Skeletal muscle satellite cell (primary cell): ENCODE measurements at regions not wholly inside any gene's neighbourhood (a gene's known extent, or its start where the extent isn't known, plus 50 kb on each side); places are given as distances from the start of the nearest gene placed in this dataset.
"Not testable (repeated sequence)": the region's sequence is repeated elsewhere in the genome, so short reads cannot be mapped to it uniquely, and the experiment has no call there.

Source experiments
- H3K27me3 ChIP-seq: 2 replicates; pipeline ENCODE4 v1.7.0; 2013; ENCODE audit warnings: low read length; ENCODE audit not compliant: control insufficient read depth, insufficient read depth
- H3K36me3 ChIP-seq: 2 replicates; pipeline ENCODE4 v1.7.0; 2013; ENCODE audit warnings: mild to moderate bottlenecking, control low read depth, low read length; ENCODE audit not compliant: insufficient read depth
- H3K4me1 ChIP-seq: 2 replicates; pipeline ENCODE4 v1.7.0; 2013; ENCODE audit warnings: low read length; ENCODE audit not compliant: control insufficient read depth, insufficient read depth
- H3K4me2 ChIP-seq: 2 replicates; pipeline ENCODE4 v1.7.0; 2013; ENCODE audit warnings: mild to moderate bottlenecking, low read length
- H3K4me3 ChIP-seq: 2 replicates; pipeline ENCODE4 v1.7.0; 2013; ENCODE audit warnings: low read length
- H3K9ac ChIP-seq: 2 replicates; pipeline ENCODE4 v1.7.0; 2013; ENCODE audit warnings: mild to moderate bottlenecking, low read depth, low read length, moderate library complexity
- H3K9me3 ChIP-seq: replicated peaks from 2 replicates; pipeline ENCODE4 v1.7.0; 2013; ENCODE audit warnings: mild to moderate bottlenecking, control low read depth, low read length

DNA sequence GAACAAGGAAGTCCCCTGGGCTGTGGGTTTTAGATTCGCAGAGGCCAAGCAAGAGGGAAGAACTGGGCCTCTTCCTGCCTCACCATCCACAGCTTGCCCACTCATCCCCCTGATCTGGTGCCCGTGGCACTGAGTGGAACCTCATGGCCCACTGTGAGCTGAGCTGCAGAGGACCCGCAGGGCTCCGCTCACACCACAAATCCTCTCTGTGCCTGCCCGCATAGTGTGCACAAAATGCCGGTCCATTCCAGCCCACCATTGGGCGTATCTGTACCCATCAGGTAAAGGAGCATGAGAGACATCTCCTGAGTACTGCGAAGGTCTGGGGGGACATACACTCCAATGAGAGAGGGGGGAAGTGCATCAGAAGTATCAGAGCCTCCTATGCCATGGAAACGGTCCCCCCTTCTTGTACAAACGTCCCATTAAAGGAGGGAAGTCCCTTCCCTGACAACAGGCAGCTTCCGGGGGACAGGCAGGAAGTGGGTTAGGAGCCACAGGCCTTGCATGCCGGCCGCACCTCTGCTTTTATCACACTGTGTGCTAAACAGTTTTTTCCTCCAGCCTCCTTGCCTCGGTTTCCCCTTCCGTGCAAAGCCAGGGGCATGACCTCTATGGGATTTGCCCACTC is 309.4 kb upstream of the DIO3 start:
- Histone ChIP-seq H3K4me3 (no peak overlapping the region), H3K36me3 (no peaks in the 10 kb centered on the region), H3K4me2 (no peak overlapping the region), H3K9ac (no peak overlapping the region), H3K27me3 (peaks cover 26% of the 10 kb centered on the region), H3K4me1 (no peaks in the 10 kb centered on the region), H3K9me3 (no peaks in the 10 kb centered on the region)

DNA sequence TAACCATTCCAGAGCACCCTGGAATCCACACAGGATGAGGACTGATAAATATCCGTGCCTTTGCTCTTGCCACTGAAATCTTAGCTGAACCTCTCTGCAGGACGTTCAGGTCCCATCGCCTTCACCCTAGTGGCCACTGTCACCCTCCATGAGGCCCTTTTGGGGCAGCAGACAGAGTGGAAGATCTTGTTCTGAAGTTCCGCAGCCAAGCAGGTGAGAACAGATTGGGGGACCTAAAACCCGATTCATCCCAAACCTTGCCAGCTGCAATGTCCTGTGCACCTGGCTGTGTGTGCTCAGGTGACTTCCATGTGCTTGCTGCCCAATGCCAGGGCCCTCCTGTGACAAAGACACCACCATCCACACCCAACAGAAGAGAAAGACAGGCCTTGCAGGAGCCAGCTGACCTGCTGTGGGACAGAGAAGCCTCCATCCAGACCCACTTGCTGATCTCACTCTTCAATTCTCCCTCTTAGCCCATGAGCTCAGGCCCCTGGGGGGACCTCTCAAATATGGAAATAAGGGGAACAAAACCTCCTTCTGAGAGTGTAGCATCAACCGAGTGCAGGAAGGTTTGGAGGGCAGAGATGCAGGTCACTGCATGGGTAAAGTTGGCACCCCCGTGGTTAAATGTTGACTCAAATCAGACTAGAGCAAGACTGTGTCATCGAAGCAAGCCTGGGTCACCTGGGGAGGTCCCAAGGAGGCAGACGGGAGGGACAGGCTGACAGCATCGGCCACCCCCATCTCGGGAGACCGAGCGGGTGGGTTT is 308.7 kb upstream of the DIO3 start:
- Histone ChIP-seq H3K9ac (no peak overlapping the region), H3K4me3 (no peak overlapping the region), H3K4me2 (no peak overlapping the region), H3K27me3 (peaks cover 26% of the 10 kb centered on the region), H3K4me1 (no peaks in the 10 kb centered on the region), H3K9me3 (no peaks in the 10 kb centered on the region), H3K36me3 (no peaks in the 10 kb centered on the region)

DNA sequence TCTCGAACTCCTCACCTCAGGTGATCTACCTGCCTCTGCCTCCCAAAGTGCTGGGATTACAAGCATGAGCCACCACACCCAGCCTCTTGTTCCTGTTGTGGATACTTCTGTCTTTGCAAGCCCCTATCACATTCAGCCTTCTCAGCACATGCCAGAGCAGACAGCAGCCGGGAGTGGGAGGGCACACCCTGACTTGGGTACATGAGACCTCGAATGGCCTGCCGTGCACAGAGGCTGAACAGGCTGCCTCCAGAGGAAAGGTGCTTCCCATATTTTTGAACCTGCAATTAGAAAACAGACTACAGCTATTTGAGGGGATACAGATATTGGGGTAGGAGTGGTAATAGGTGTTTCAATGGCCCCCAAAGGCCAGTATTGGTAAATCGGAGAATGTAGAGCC is 307.3 kb upstream of the DIO3 start:
- no peaks in the 10 kb centered on the region for H3K36me3 ChIP-seq
- no peak overlapping the region for H3K4me3 ChIP-seq
- H3K4me1 ChIP-seq = no peaks in the 10 kb centered on the region
- no peaks in the 10 kb centered on the region for H3K9me3 ChIP-seq
- H3K27me3 ChIP-seq = peaks cover 26% of the 10 kb centered on the region
- no peak overlapping the region for H3K9ac ChIP-seq
- no peak overlapping the region for H3K4me2 ChIP-seq

DNA sequence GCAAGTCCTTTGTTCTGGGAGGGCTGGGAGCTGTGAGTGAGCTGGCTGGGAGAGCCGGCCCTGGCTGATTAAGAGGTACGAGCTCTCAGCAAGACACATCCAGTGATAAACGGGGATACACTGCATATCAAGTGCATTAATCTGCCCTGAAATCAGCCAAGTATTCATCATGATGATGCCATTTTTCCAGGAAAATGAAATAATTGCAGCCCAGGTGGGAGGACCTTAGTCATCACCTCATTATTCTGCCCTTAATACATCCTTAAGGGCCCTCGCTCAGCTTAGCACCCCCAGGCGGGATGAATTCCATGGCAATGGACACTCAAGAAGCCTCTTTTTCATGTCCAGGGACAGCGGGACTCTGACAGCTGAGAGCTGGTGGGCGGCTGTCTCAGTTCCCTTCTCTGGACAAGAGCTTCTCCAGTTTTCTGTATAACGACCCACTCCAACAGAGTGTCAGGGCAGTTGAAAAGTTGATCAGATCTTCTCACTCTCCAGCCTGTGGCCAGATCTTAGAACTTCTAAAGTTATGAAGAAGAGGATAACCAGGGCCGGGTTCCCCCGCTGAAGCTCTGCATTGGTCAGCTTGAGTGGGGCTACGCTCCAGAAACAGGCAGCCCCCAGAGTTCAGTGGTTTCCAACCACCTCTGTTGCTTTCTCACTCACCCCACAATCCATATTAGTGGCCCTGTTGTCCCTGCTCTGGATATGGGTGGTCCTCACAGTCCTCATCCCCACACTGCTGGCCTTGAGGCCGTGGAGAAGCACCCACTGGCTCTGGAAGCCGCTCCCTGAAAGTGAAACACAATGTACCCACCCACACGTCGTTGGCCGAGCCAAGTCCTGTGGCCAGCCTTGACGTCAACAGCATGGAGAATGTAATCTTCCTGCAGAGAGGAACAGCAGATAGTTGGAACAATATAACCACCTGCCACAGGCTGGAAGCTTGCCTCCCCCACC is 306.2 kb upstream of the DIO3 start:
- no peak overlapping the region for H3K4me3 ChIP-seq
- no peaks in the 10 kb centered on the region for H3K9me3 ChIP-seq
- peaks cover 26% of the 10 kb centered on the region for H3K27me3 ChIP-seq
- no peak overlapping the region for H3K9ac ChIP-seq
- H3K4me2 ChIP-seq = peak overlapping the region; percentile 62
- no peaks in the 10 kb centered on the region for H3K4me1 ChIP-seq
- no peaks in the 10 kb centered on the region for H3K36me3 ChIP-seq

DNA sequence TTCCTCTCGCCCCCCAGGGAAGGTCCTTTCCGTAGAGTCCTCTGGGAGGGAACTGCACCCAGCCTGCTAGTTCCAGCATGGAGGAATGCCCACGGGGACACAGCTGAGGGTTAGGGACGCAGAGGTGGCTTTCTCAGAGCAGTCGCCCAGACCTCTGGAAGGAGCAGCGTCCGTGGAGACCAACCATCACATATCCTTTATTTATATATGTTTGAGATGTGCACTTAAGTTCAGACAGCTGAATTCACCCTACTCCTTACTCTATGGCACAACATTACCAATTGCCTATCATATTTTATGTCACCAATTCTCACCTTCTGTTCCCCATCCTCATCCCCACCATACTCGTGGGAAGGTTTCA is 305.6 kb upstream of the DIO3 start:
- H3K9ac ChIP-seq = no peak overlapping the region
- no peaks in the 10 kb centered on the region for H3K4me1 ChIP-seq
- H3K36me3 ChIP-seq = no peaks in the 10 kb centered on the region
- peaks cover 26% of the 10 kb centered on the region for H3K27me3 ChIP-seq
- H3K4me2 ChIP-seq = peak overlapping the region; percentile 62
- no peak overlapping the region for H3K4me3 ChIP-seq
- no peaks in the 10 kb centered on the region for H3K9me3 ChIP-seq

DNA sequence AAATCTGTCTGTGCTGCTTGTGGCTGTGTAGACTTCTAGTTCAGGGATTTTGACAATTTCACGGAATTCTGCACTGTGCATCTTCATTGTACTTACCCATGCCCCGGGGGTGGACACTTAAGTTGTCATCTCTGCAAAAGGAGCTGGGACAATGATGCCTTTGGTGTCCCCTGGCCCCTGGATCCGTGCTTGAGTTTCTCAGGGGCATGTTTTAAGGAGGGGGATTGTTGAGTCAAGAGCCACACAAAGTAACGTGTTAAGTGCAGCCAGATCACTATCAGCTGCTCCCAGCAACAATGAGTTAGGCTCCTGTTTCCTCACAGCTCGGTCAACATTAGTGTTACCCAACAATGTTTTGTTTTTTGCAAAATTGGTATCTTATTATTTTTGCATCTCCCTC is 305.0 kb upstream of the DIO3 start:
- Histone ChIP-seq H3K36me3 (no peaks in the 10 kb centered on the region), H3K4me1 (no peaks in the 10 kb centered on the region), H3K4me3 (no peak overlapping the region), H3K4me2 (no peak overlapping the region), H3K9ac (no peak overlapping the region), H3K27me3 (peaks cover 26% of the 10 kb centered on the region), H3K9me3 (no peaks in the 10 kb centered on the region)

DNA sequence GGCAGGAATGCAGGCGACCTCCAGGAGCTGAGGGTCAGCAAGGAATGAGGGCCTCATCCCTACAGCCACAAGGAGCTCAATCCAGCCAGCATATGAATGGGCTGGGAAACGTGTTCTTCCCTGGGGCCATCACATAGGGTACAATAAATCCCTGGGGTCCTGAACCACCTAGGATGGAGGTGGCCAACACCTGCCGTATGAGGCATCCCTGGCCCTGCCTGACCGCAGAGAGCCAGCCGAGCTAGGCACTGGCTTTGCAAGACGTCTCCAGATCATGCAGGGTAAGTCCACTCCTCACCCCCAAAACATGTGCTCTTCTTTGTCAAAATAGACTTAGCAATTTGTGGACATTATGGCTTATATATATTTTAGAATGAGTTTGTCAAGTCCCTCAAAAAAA is 303.7 kb upstream of the DIO3 start:
- Histone ChIP-seq H3K36me3 (no peaks in the 10 kb centered on the region), H3K4me3 (no peak overlapping the region), H3K4me1 (no peaks in the 10 kb centered on the region), H3K9me3 (no peaks in the 10 kb centered on the region), H3K4me2 (no peak overlapping the region), H3K9ac (no peak overlapping the region), H3K27me3 (peaks cover 26% of the 10 kb centered on the region)

DNA sequence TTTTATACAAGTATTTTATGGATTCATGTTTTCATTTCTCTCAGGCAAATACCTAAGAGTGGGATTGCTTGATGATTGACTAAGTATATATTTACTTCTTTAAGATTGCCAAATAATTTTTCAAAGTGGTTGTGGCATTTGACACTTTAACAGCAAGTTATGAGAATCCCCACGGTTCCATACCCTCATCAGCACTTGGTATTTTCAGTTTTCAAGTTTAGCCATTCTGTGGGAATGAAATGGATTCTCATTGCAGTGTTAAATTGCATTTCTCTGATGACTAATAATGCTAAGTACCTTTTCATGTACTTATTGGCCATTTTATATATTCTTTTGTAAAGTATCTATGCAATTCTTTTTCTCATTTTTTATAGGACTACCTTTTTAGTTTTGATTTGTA is 301.5 kb upstream of the DIO3 start:
- H3K36me3 ChIP-seq = no peaks in the 10 kb centered on the region
- H3K9me3 ChIP-seq = no peaks in the 10 kb centered on the region
- no peak overlapping the region for H3K4me3 ChIP-seq
- peaks cover 16% of the 10 kb centered on the region for H3K27me3 ChIP-seq
- H3K9ac ChIP-seq = no peak overlapping the region
- H3K4me1 ChIP-seq = no peaks in the 10 kb centered on the region
- no peak overlapping the region for H3K4me2 ChIP-seq

DNA sequence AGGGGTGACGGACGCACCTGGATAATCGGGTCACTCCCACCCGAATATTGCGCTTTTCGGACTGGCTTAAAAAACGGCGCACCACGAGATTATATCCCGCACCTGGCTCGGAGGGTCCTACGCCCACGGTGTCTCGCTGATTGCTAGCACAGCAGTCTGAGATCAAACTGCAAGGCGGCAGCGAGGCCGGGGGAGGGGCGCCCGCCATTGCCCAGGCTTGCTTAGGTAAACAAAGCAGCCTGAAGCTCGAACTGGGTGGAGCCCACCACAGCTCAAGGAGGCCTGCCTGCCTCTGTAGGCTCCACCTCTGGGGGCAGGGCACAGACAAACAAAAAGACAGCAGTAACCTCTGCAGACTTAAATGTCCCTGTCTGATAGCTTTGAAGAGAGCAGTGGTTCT is 294.9 kb upstream of the DIO3 start:
- not testable (repeated sequence) for H3K36me3 ChIP-seq, H3K9ac ChIP-seq, H3K4me1 ChIP-seq, H3K4me2 ChIP-seq, H3K27me3 ChIP-seq, H3K4me3 ChIP-seq, H3K9me3 ChIP-seq

DNA sequence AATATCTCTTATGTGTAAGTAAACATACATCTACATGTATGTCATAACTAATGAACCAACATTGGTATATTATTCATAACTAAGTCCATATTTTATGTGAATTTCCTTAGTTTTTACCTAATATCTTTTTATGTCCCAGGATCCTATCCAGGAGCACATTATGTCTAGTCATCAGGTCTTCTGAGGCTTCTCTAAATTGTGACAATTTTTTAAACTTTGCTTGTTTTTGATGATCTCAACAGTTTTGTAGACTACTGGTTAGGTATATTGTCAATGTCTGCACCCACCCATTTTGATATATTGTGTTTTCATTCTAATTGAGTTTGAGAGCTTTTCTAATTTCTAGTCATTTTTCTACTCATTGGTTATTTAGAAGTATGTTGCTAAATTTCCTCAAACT is 288.2 kb upstream of the DIO3 start:
- Histone ChIP-seq H3K4me2 (no peak overlapping the region), H3K4me1 (no peaks in the 10 kb centered on the region), H3K9me3 (no peaks in the 10 kb centered on the region), H3K4me3 (no peak overlapping the region), H3K27me3 (no peaks in the 10 kb centered on the region), H3K36me3 (no peaks in the 10 kb centered on the region), H3K9ac (no peak overlapping the region)

DNA sequence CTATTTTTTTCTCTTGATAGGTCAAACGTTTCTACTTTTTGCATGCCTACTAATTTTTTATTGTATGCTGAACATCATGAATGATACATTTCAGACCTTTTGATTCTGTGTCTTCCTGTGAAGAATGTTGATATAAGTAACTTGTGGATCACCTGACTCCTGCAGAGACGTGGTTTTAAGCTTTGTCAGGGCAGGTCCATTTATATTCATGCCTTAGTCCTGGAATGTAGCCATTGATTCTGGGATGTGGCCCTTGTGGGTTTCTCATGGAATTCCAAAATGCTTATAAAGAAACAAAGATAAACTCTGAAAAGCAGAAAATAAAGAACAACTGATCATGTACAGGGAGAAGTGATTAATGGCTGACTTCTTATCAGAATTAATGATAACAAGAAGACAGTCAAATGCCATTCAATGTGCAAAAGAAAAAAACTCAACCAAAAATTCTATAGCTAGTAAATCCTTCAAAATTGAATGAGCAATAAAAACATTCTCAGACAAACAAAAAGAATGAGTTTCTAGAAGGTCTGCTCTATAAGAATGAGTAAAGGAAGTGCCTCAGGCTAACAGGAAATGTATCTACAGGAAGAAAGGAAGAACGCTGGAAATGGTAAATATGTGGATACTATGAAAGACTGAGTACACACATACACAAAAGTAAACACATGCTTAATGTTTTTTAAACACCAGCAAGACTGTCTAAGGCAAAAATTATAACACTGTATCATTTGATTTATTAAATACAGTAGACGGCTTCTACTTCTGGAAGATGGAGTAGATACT is 284.8 kb upstream of the DIO3 start:
- Histone ChIP-seq H3K9me3 (no peaks in the 10 kb centered on the region), H3K9ac (no peak overlapping the region), H3K4me1 (no peaks in the 10 kb centered on the region), H3K36me3 (no peaks in the 10 kb centered on the region), H3K27me3 (no peaks in the 10 kb centered on the region), H3K4me2 (no peak overlapping the region), H3K4me3 (no peak overlapping the region)
